Caco-2 (cell line): ENCODE measurements at regions not wholly inside any gene's neighbourhood (a gene's known extent, or its start where the extent isn't known, plus 50 kb on each side); places are given as distances from the start of the nearest gene placed in this dataset.

Source experiments
- BruUV-seq: library from RNA; stranded (reverse); fragments of 400-500 nt; replicated peaks from 2 replicates; lab custom pipeline; 2021; lab: Mats Ljungman, UMichigan
- CTCF ChIA-PET: fragments of 300-600 bp; sonication (Branson Sonifier 250); formaldehyde crosslinking; loops from one replicate; lab custom pipeline; 2022; ENCODE audit warnings: antibody characterized with exemption; lab: Charles Lee
- POLR2A ChIA-PET: fragments of 300-600 bp; sonication (Branson Sonifier 250); formaldehyde crosslinking; loops from one replicate; lab custom pipeline; 2022; ENCODE audit warnings: antibody characterized with exemption; lab: Charles Lee
- DNase-seq, 2 experiments: peaks; one replicate each; pipeline versions ENCODE4 v3.0.0 to v3.0.0-alpha.2; 2020 to 2022
- H3K27me3 ChIP-seq: replicated peaks from 2 replicates; pipeline ENCODE4 v1.6.0; 2011; ENCODE audit warnings: low read length; ENCODE audit not compliant: control insufficient read depth, insufficient read depth
- H3K36me3 ChIP-seq: 2 replicates; pipeline ENCODE4 v1.5.1; 2011; ENCODE audit warnings: low read length; ENCODE audit not compliant: control insufficient read depth, insufficient read depth
- H3K4me1 ChIP-seq: fragments of 250-450 bp; sonication (Bioruptor Pico); 2 replicates; pipeline ENCODE4 v1.5.1; 2020; ENCODE audit warnings: mild to moderate bottlenecking
- H3K4me3 ChIP-seq: 2 replicates; pipeline ENCODE4 v1.5.1; 2011; ENCODE audit warnings: low read depth, mild to moderate bottlenecking, control low read depth, low read length
- H3K9me3 ChIP-seq: fragments of 250-450 bp; sonication (Bioruptor Pico); 2 replicates; pipeline ENCODE4 v1.5.1; 2020; ENCODE audit warnings: mild to moderate bottlenecking, moderate library complexity
- H3K27ac Mint-ChIP-seq: one replicate; pipeline ENCODE4 v1.8.0; 2022; ENCODE audit warnings: mixed read lengths; ENCODE audit not compliant: unreplicated experiment
- H3K27me3 Mint-ChIP-seq: one replicate; pipeline ENCODE4 v1.8.0; 2022; ENCODE audit warnings: mixed read lengths; ENCODE audit not compliant: insufficient read depth, unreplicated experiment
- H3K36me3 Mint-ChIP-seq: one replicate; pipeline ENCODE4 v1.8.0; 2022; ENCODE audit warnings: mild to moderate bottlenecking, mixed read lengths; ENCODE audit not compliant: insufficient read depth, unreplicated experiment
- H3K4me1 Mint-ChIP-seq: one replicate; pipeline ENCODE4 v1.8.0; 2022; ENCODE audit warnings: low read depth, mixed read lengths; ENCODE audit not compliant: unreplicated experiment
- H3K4me3 Mint-ChIP-seq: one replicate; pipeline ENCODE4 v1.8.0; 2022; ENCODE audit warnings: mild to moderate bottlenecking, moderate library complexity, mixed read lengths; ENCODE audit not compliant: unreplicated experiment
- H3K9me3 Mint-ChIP-seq: one replicate; pipeline ENCODE4 v1.8.0; 2022; ENCODE audit warnings: mixed read lengths; ENCODE audit not compliant: unreplicated experiment
- CTCF ChIP-seq, 2 experiments: fragments of 200-600 bp in 1 of 2; IDR thresholded peaks; 1 replicate in 1 of 2; 2 replicates in 1 of 2; pipeline versions ENCODE4 v1.5.1 to v1.8.0; 2011 to 2022; ENCODE audit warnings: antibody characterized with exemption in 1 of 2, control low read depth in 1 of 2, inconsistent platforms in 1 of 2, low read depth in 1 of 2, low read length in 1 of 2, mild to moderate bottlenecking in 1 of 2, moderate library complexity in 1 of 2; ENCODE audit not compliant: insufficient read depth in 1 of 2, severe bottlenecking in 1 of 2, unreplicated experiment in 1 of 2
- intact Hi-C: fragments of 100-400 bp; cut with micrococcal nuclease; formaldehyde crosslinking; loops from one replicate; pipeline ENCODE4 v1.10.0; 2022; ENCODE audit not compliant: unreplicated experiment

- no peaks in the 10 kb centered on the region for H3K4me1 ChIP-seq
- H3K36me3 ChIP-seq, result no peaks in the 10 kb centered on the region
- H3K9me3 ChIP-seq, result no peaks in the 10 kb centered on the region
- no peaks in the 10 kb centered on the region for H3K4me1 Mint-ChIP-seq
- BruUV-seq, result no TSS peak
- peaks cover 16% of the 10 kb centered on the region for H3K27me3 Mint-ChIP-seq
- no peaks in the 10 kb centered on the region for H3K27me3 ChIP-seq
- H3K4me3 Mint-ChIP-seq, result no peak overlapping the region
- H3K4me3 ChIP-seq, result no peak overlapping the region
- intact Hi-C loops, result no loop called here
- POLR2A ChIA-PET, result no interaction called here
- H3K27ac Mint-ChIP-seq, result no peak overlapping the region
- H3K9me3 Mint-ChIP-seq, result no peaks in the 10 kb centered on the region
- CTCF ChIA-PET, result interaction anchor here (0.6 kb wide), 1 partner anchor 73 kb away, joined by 6 read pairs; no protein-coding TSS in a partner anchor
- DNase-seq, result no peak
- no peak for TF ChIP-seq CTCF (IDR thresholded peaks at IDR 0.05; ENCODE audit: insufficient read depth in 1 of 2, low read depth in 1 of 2, low read length in 1 of 2, severe bottlenecking in 1 of 2, unreplicated experiment in 1 of 2)
- H3K36me3 Mint-ChIP-seq, result no peaks in the 10 kb centered on the region
Measured at GRCh38 chr1:229043115-229043514, 227.8 kb upstream of the RAB4A start.

- H3K36me3 Mint-ChIP-seq, result no peaks in the 10 kb centered on the region
- no peak overlapping the region for H3K4me3 Mint-ChIP-seq
- H3K9me3 Mint-ChIP-seq, result no peaks in the 10 kb centered on the region
- TF ChIP-seq CTCF (IDR thresholded peaks at IDR 0.05; ENCODE audit: insufficient read depth in 1 of 2, low read depth in 1 of 2, low read length in 1 of 2, severe bottlenecking in 1 of 2, unreplicated experiment in 1 of 2), result no peak
- Histone ChIP-seq H3K4me1 (no peaks in the 10 kb centered on the region), H3K27me3 (no peaks in the 10 kb centered on the region), H3K9me3 (no peaks in the 10 kb centered on the region; the same call in 1 of the 2 replicates), H3K36me3 (no peaks in the 10 kb centered on the region), H3K4me3 (no peak overlapping the region)
- no TSS peak for BruUV-seq
- ChIA-PET CTCF (no interaction called here), POLR2A (no interaction called here)
- intact Hi-C loops, result no loop called here
- H3K27me3 Mint-ChIP-seq, result peaks cover 4% of the 10 kb centered on the region
- H3K4me1 Mint-ChIP-seq, result no peaks in the 10 kb centered on the region
- H3K27ac Mint-ChIP-seq, result no peak overlapping the region
- no peak for DNase-seq
Measured at GRCh38 chr1:229046251-229046853, 224.6 kb upstream of the RAB4A start.

GRCh38 chr1:229047161-229047839 is 223.6 kb upstream of the RAB4A start:
- no peak overlapping the region for H3K4me3 Mint-ChIP-seq
- Histone ChIP-seq H3K27me3 (no peaks in the 10 kb centered on the region), H3K4me1 (no peaks in the 10 kb centered on the region), H3K9me3 (no peaks in the 10 kb centered on the region; the same call in 1 of the 2 replicates), H3K36me3 (no peaks in the 10 kb centered on the region), H3K4me3 (no peak overlapping the region)
- TF ChIP-seq CTCF (IDR thresholded peaks at IDR 0.05; ENCODE audit: insufficient read depth in 1 of 2, low read depth in 1 of 2, low read length in 1 of 2, severe bottlenecking in 1 of 2, unreplicated experiment in 1 of 2), result no peak
- POLR2A ChIA-PET, result no interaction called here
- H3K4me1 Mint-ChIP-seq, result no peaks in the 10 kb centered on the region
- H3K27ac Mint-ChIP-seq, result no peak overlapping the region
- CTCF ChIA-PET, result no interaction called here
- H3K9me3 Mint-ChIP-seq, result no peaks in the 10 kb centered on the region
- no TSS peak for BruUV-seq
- intact Hi-C loops, result no loop called here
- no peak for DNase-seq
- peaks cover 4% of the 10 kb centered on the region for H3K27me3 Mint-ChIP-seq
- no peaks in the 10 kb centered on the region for H3K36me3 Mint-ChIP-seq
